ENCODE measurements at regions not wholly inside any gene's neighbourhood (a gene's known extent, or its start where the extent isn't known, plus 50 kb on each side); places are given as distances from the start of the nearest gene placed in this dataset.
A peak's percentile ranks its signal among the peaks of the same experiment; 100 is the strongest.

GRCh38 chr1:114251573-114251939 lies 97.9 kb upstream of the SYT6 start (continued):
- TF ChIP-seq ZNF449 (CRISPR knock-in tag; IDR thresholded peaks at IDR 0.05) (no peak), HMG20A (CRISPR knock-in tag; conservative IDR thresholded peaks at IDR 0.05) (no peak), HLTF (IDR thresholded peaks at IDR 0.05) (no peak), ASH1L (IDR thresholded peaks at IDR 0.05; ENCODE audit: borderline replicate concordance, low read depth, partially characterized antibody) (no peak), GTF2A2 (tag; IDR thresholded peaks at IDR 0.05) (no peak), ZNF184 (CRISPR knock-in tag; IDR thresholded peaks at IDR 0.05) (no peak)

GRCh38 chr1:114250683-114251572 lies 97.3 kb upstream of the SYT6 start:
- 0% methylated on average over 12 of the region's 12 CpGs for WGBS (ENCODE audit: insufficient coverage, low coverage, missing lambda C conversion rate)
- no peak for FAIRE-seq
- H3K9me1 ChIP-seq (ENCODE audit: control insufficient read depth, insufficient read depth, low read length): no peaks in the 10 kb centered on the region
- H3K4me1 ChIP-seq (replicated peaks in 1 of 2; ENCODE audit: control insufficient read depth in 2 of 2, insufficient read depth in 2 of 2, low read length in 2 of 2): no peaks in the 10 kb centered on the region
- no peak overlapping the region for H3K27ac ChIP-seq (ENCODE audit: extremely low read depth, low read depth, low read length)
- intact Hi-C loops (cut with micrococcal nuclease): no loop called here
- no peak for ATAC-seq
- H3K9me3 ChIP-seq (replicated peaks; ENCODE audit: control insufficient read depth, insufficient read depth, low read depth, low read length): no peaks in the 10 kb centered on the region
- H3K9ac ChIP-seq (ENCODE audit: insufficient read depth in 1 of 2, low read depth in 2 of 2, low read length in 2 of 2): no peak overlapping the region
- in situ Hi-C loops (cut with MboI): no loop called here
- CTCF ChIA-PET (ENCODE audit: low intra/inter-chr PET ratio): no interaction called here
- no peak overlapping the region for H3K4me2 ChIP-seq (ENCODE audit: insufficient read depth, low read length)
- no peaks in the 10 kb centered on the region for H3K79me2 ChIP-seq (ENCODE audit: control insufficient read depth, insufficient read depth, low read length)
- no peaks in the 10 kb centered on the region for H3K36me3 ChIP-seq (ENCODE audit: control insufficient read depth, insufficient read depth, low read length)
- POLR2A ChIA-PET: interaction anchor here (0.6 kb wide), 2 partner anchors 24 to 29 kb away, joined by 3 read pairs; no protein-coding TSS in a partner anchor
- no peak for DNase-seq (ENCODE audit: extremely low read depth in 1 of 4, low spot score in 3 of 4)
- no peak overlapping the region for H2AFZ ChIP-seq (ENCODE audit: low read depth, low read length)
- peaks cover 5 to 24% of the 10 kb centered on the region in 2 experiments; a peak in 4 of 5 replicates for H3K27me3 ChIP-seq (ENCODE audit: control insufficient read depth in 2 of 2, insufficient read depth in 2 of 2, low read length in 2 of 2)
- BruUV-seq (replicated peaks): no TSS peak
- no peak overlapping the region for H3K4me3 ChIP-seq
- H4K20me1 ChIP-seq (replicated peaks; ENCODE audit: control insufficient read depth, insufficient read depth, low read length): no peaks in the 10 kb centered on the region; the same call in 1 of the 2 replicates
- TF ChIP-seq ETV5 (CRISPR knock-in tag; IDR thresholded peaks at IDR 0.05; ENCODE audit: low read depth) (no peak), ZBTB11 (CRISPR knock-in tag; IDR thresholded peaks at IDR 0.05) (0 out of 6 replicates have a peak, but pooled peaks of 1 of the 3 experiments have one; percentile 2), LCOR (CRISPR knock-in tag; IDR thresholded peaks at IDR 0.05) (no peak), E4F1 (CRISPR knock-in tag; IDR thresholded peaks at IDR 0.05; ENCODE audit: borderline replicate concordance) (no peak), ZNF589 (CRISPR knock-in tag; IDR thresholded peaks at IDR 0.05; ENCODE audit: low read depth) (no peak)

All from K562 (cell line).